ENCODE measurements at regions not wholly inside any gene's neighbourhood (a gene's known extent, or its start where the extent isn't known, plus 50 kb on each side); places are given as distances from the start of the nearest gene placed in this dataset.

- TF ChIP-seq CTCF (IDR thresholded peaks at IDR 0.05; ENCODE audit: insufficient read depth, low read length): no peak
- no peak for TF ChIP-seq POLR2AphosphoS5 (IDR thresholded peaks at IDR 0.05; ENCODE audit: low read depth)
These were observed 276.3 kb upstream of the PCDH9 start for GRCh38 chr13:67506407-67506806.

All from HL-60 (cell line).